22Rv1 (cell line): ENCODE measurements at regions not wholly inside any gene's neighbourhood (a gene's known extent, or its start where the extent isn't known, plus 50 kb on each side); places are given as distances from the start of the nearest gene placed in this dataset.

Experiments used
- ZFX ChIP-seq: fragments of 450-650 bp; IDR thresholded peaks from 2 replicates; pipeline ENCODE4 v1.6.1; 2017; ENCODE audit warnings: antibody characterized with exemption, borderline replicate concordance
- TF ChIP-seq, protein P1 (sequence below): fragments of 450-650 bp; IDR thresholded peaks from 2 replicates; pipeline ENCODE4 v1.5.1; 2017; ENCODE audit warnings: mild to moderate bottlenecking

DNA sequence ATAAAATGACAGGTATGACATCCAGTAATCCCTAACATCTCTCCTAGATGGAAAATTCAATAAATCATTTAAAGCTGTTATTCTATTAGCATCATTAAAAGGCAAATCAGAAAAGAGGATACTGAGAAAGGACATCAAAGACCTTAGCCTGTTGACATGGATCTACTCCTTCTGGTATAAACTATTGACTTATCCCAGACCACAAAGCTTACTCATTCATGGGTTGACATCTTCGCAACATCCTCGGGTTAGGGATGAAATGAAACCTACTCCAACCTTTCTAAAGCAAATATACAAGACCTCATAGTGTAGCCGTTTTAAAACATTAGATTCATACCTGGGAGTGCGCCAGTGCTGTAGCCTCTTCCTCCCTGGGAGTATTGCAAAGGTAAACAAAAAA, 191.5 kb upstream of the BTG1 start:
- TF ChIP-seq, protein P1, sequence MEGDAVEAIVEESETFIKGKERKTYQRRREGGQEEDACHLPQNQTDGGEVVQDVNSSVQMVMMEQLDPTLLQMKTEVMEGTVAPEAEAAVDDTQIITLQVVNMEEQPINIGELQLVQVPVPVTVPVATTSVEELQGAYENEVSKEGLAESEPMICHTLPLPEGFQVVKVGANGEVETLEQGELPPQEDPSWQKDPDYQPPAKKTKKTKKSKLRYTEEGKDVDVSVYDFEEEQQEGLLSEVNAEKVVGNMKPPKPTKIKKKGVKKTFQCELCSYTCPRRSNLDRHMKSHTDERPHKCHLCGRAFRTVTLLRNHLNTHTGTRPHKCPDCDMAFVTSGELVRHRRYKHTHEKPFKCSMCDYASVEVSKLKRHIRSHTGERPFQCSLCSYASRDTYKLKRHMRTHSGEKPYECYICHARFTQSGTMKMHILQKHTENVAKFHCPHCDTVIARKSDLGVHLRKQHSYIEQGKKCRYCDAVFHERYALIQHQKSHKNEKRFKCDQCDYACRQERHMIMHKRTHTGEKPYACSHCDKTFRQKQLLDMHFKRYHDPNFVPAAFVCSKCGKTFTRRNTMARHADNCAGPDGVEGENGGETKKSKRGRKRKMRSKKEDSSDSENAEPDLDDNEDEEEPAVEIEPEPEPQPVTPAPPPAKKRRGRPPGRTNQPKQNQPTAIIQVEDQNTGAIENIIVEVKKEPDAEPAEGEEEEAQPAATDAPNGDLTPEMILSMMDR: no peak
- no peak for TF ChIP-seq ZFX
